Transverse colon (tissue), 3 donors: ENCODE measurements at regions not wholly inside any gene's neighbourhood (a gene's known extent, or its start where the extent isn't known, plus 50 kb on each side); places are given as distances from the start of the nearest gene placed in this dataset.

Experiments
- POLR2A ChIP-seq: fragments of 450-650 bp; IDR thresholded peaks from one replicate; pipeline ENCODE4 v1.6.1; 2016; ENCODE audit warnings: antibody characterized with exemption, mild to moderate bottlenecking, moderate library complexity
- TF ChIP-seq, protein P1 (sequence below), 5 experiments: fragments of 200-600 bp in 3 of 5; fragments of 450-650 bp in 2 of 5; sonication (generic) in 3 of 5; IDR thresholded peaks; 1 replicate in 2 of 5; 2 replicates in 3 of 5; pipeline ENCODE4 v1.5.1; 2016 to 2017; ENCODE audit warnings: antibody characterized with exemption in 5 of 5, inconsistent platforms in 3 of 5, mild to moderate bottlenecking in 2 of 5, moderate library complexity in 1 of 5

DNA sequence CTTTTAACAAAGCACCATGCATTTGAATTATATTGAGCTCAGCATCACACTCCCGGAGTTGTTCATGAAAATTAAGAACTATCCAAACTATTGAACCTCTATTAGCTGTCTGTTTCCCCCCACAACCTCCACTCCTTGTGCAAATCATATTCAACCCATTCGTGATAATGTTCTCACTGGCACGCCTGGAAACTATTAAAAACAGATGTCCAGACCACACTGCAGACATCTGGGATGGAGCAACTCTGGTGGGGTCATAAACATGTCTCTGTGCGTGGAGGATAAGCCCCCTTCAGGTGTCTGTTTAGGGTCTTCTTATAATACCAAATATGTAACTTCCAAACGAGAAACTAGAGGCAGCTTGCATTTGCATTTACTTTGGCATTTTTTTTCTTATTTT, 193.7 kb downstream of the TFAP2A start:
- TF ChIP-seq, protein P1, sequence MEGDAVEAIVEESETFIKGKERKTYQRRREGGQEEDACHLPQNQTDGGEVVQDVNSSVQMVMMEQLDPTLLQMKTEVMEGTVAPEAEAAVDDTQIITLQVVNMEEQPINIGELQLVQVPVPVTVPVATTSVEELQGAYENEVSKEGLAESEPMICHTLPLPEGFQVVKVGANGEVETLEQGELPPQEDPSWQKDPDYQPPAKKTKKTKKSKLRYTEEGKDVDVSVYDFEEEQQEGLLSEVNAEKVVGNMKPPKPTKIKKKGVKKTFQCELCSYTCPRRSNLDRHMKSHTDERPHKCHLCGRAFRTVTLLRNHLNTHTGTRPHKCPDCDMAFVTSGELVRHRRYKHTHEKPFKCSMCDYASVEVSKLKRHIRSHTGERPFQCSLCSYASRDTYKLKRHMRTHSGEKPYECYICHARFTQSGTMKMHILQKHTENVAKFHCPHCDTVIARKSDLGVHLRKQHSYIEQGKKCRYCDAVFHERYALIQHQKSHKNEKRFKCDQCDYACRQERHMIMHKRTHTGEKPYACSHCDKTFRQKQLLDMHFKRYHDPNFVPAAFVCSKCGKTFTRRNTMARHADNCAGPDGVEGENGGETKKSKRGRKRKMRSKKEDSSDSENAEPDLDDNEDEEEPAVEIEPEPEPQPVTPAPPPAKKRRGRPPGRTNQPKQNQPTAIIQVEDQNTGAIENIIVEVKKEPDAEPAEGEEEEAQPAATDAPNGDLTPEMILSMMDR (IDR thresholded peaks at IDR 0.05) = no peak
- TF ChIP-seq POLR2A = no peak
